H1 (cell line): ENCODE measurements at regions not wholly inside any gene's neighbourhood (a gene's known extent, or its start where the extent isn't known, plus 50 kb on each side); places are given as distances from the start of the nearest gene placed in this dataset.

Source experiments
- CTCF ChIA-PET: fragments of 300-600 bp; sonication (Branson Sonifier 250); formaldehyde crosslinking; loops from one replicate; lab custom pipeline; 2021; ENCODE audit not compliant: partially characterized antibody; lab: Charles Lee
- POLR2A ChIA-PET: fragments of 300-600 bp; sonication (Branson Sonifier 250); formaldehyde crosslinking; loops from one replicate; lab custom pipeline; 2021; ENCODE audit warnings: inconsistent platforms; ENCODE audit not compliant: partially characterized antibody; lab: Charles Lee
- DNase-seq, 2 experiments: peaks; one replicate each; pipeline versions ENCODE4 v3.0.0 to v3.0.0-alpha.2; 2010 to 2022; ENCODE audit warnings: low spot score in 2 of 2, low read depth in 1 of 2, mixed read lengths in 1 of 2
- FAIRE-seq: peaks from 2 replicates; lab custom pipeline; 2011; peaks lifted over from hg19 to GRCh38; lab: Jason Lieb, UNC
- H2AFZ ChIP-seq: 2 replicates; pipeline ENCODE4 v1.8.1; 2012; ENCODE audit warnings: low read length, inconsistent platforms
- H2AK5ac ChIP-seq: 2 replicates; pipeline ENCODE4 v1.6.1; 2013; ENCODE audit warnings: low read depth, low read length
- H2BK120ac ChIP-seq: replicated peaks from 2 replicates; pipeline ENCODE3; 2013; ENCODE audit warnings: low read depth, low read length, inconsistent platforms
- H2BK12ac ChIP-seq: 2 replicates; pipeline ENCODE4 v1.6.1; 2013; ENCODE audit warnings: low read depth, low read length
- H2BK15ac ChIP-seq: 2 replicates; pipeline ENCODE4 v1.6.1; 2013; ENCODE audit warnings: low read length
- H2BK20ac ChIP-seq: 2 replicates; pipeline ENCODE4 v1.6.1; 2013; ENCODE audit warnings: low read length
- H2BK5ac ChIP-seq: 2 replicates; pipeline ENCODE4 v1.6.1; 2013; ENCODE audit warnings: low read depth, low read length
- H3K14ac ChIP-seq: 2 replicates; pipeline ENCODE4 v1.6.1; 2013; ENCODE audit warnings: inconsistent platforms; ENCODE audit not compliant: insufficient read length
- H3K18ac ChIP-seq: 2 replicates; pipeline ENCODE4 v1.6.1; 2013; ENCODE audit warnings: low read length; ENCODE audit errors: extremely low read depth
- H3K23ac ChIP-seq: 2 replicates; pipeline ENCODE4 v1.6.1; 2013; ENCODE audit warnings: inconsistent platforms; ENCODE audit not compliant: insufficient read length
- H3K23me2 ChIP-seq: 2 replicates; pipeline ENCODE4 v1.6.1; 2013; ENCODE audit warnings: low read depth, low read length
- H3K27ac ChIP-seq: 2 replicates; pipeline ENCODE4 v1.6.1; 2011; ENCODE audit warnings: low read depth, low read length, inconsistent platforms
- H3K27me3 ChIP-seq, 4 experiments: replicated peaks in 1 of 4; 1 replicate in 1 of 4; 2 replicates in 3 of 4; pipeline versions ENCODE4 v1.6.1 to v1.8.1; 2011 to 2013; ENCODE audit warnings: low read length in 3 of 4, mild to moderate bottlenecking in 3 of 4, inconsistent platforms in 2 of 4, mixed read lengths in 2 of 4, moderate library complexity in 1 of 4; ENCODE audit not compliant: control insufficient read depth in 3 of 4, insufficient read depth in 3 of 4; ENCODE audit errors: extremely low read depth in 1 of 4
- H3K36me3 ChIP-seq, 4 experiments: 2 replicates each; pipeline versions ENCODE4 v1.6.1 to v1.8.1; 2011 to 2013; ENCODE audit warnings: mild to moderate bottlenecking in 4 of 4, low read length in 3 of 4, moderate library complexity in 2 of 4, control low read depth in 1 of 4, inconsistent platforms in 1 of 4; ENCODE audit not compliant: insufficient read depth in 4 of 4, control insufficient read depth in 2 of 4
- H3K4ac ChIP-seq: replicated peaks from 2 replicates; pipeline ENCODE3; 2013; ENCODE audit warnings: low read length, low read depth, mixed read lengths, inconsistent platforms; ENCODE audit not compliant: insufficient read length
- H3K4me1 ChIP-seq, 4 experiments: replicated peaks in 1 of 4; 1 replicate in 1 of 4; 2 replicates in 3 of 4; pipeline versions ENCODE4 v1.6.1 to v1.8.1; 2011 to 2013; ENCODE audit warnings: low read length in 3 of 4, inconsistent platforms in 2 of 4, mixed read lengths in 1 of 4; ENCODE audit not compliant: insufficient read depth in 4 of 4, control insufficient read depth in 3 of 4
- H3K4me2 ChIP-seq, 2 experiments: 2 replicates each; pipeline versions ENCODE4 v1.6.1 to v1.8.1; 2011 to 2013; ENCODE audit warnings: low read depth in 2 of 2, low read length in 2 of 2, control low read depth in 1 of 2, inconsistent platforms in 1 of 2, mild to moderate bottlenecking in 1 of 2; ENCODE audit not compliant: insufficient read depth in 1 of 2
- H3K4me3 ChIP-seq, 4 experiments: fragments of 200-600, 300-600 bp in 1 of 4; sonication (generic), shearing (Covaris generic), sonication (Bioruptor Twin) in 1 of 4; 2 replicates each; pipeline versions ENCODE4 v1.5.1 to v1.8.1; 2011 to 2016; ENCODE audit warnings: low read length in 4 of 4, low read depth in 3 of 4, control low read depth in 2 of 4, inconsistent platforms in 2 of 4, mild to moderate bottlenecking in 2 of 4, mixed read lengths in 1 of 4, moderate library complexity in 1 of 4; ENCODE audit not compliant: insufficient read depth in 2 of 4; ENCODE audit errors: extremely low read depth in 1 of 4
- H3K56ac ChIP-seq: replicated peaks from 2 replicates; pipeline ENCODE3; 2013; ENCODE audit warnings: low read depth, mild to moderate bottlenecking, mixed read lengths, low read length, inconsistent platforms; ENCODE audit not compliant: insufficient read length
- H3K79me1 ChIP-seq: 2 replicates; pipeline ENCODE4 v1.6.1; 2013; ENCODE audit warnings: low read depth, low read length, control low read depth
- H3K79me2 ChIP-seq, 2 experiments: 2 replicates each; pipeline versions ENCODE4 v1.6.1 to v1.8.1; 2012 to 2013; ENCODE audit warnings: low read length in 2 of 2, mild to moderate bottlenecking in 2 of 2, inconsistent platforms in 1 of 2; ENCODE audit not compliant: insufficient read depth in 2 of 2, control insufficient read depth in 1 of 2
- H3K9ac ChIP-seq, 4 experiments: replicated peaks in 1 of 4; 1 replicate in 1 of 4; 2 replicates in 3 of 4; pipeline versions ENCODE4 v1.6.1 to v1.8.1; 2011 to 2013; ENCODE audit warnings: low read depth in 3 of 4, low read length in 3 of 4, control low read depth in 2 of 4, mild to moderate bottlenecking in 2 of 4, moderate library complexity in 2 of 4, inconsistent platforms in 1 of 4; ENCODE audit errors: extremely low read depth in 1 of 4
- H3K9me3 ChIP-seq, 2 experiments: 2 replicates each; pipeline versions ENCODE4 v1.6.1 to v1.8.1; 2012 to 2013; ENCODE audit warnings: mild to moderate bottlenecking in 2 of 2, moderate library complexity in 2 of 2, control low read depth in 1 of 2, inconsistent platforms in 1 of 2, low read depth in 1 of 2, low read length in 1 of 2, mixed read lengths in 1 of 2; ENCODE audit not compliant: insufficient read depth in 2 of 2
- H4K20me1 ChIP-seq, 2 experiments: replicated peaks in 1 of 2; 2 replicates each; pipeline versions ENCODE3 to v1.8.1; 2011 to 2013; ENCODE audit warnings: inconsistent platforms in 2 of 2, low read length in 2 of 2, mild to moderate bottlenecking in 1 of 2; ENCODE audit not compliant: insufficient read depth in 2 of 2, control insufficient read depth in 1 of 2
- H4K5ac ChIP-seq: 2 replicates; pipeline ENCODE4 v1.6.1; 2013; ENCODE audit warnings: low read length, low read depth, mixed read lengths, inconsistent platforms; ENCODE audit not compliant: insufficient read length
- H4K8ac ChIP-seq: 2 replicates; pipeline ENCODE4 v1.8.0; 2013; ENCODE audit warnings: mild to moderate bottlenecking, moderate library complexity, low read length, inconsistent platforms; ENCODE audit not compliant: insufficient read depth; ENCODE audit errors: extremely low read depth
- H4K91ac ChIP-seq: replicated peaks from 2 replicates; pipeline ENCODE3; 2013; ENCODE audit warnings: low read length, mixed read lengths, inconsistent platforms; ENCODE audit not compliant: insufficient read length
- SP4 ChIP-seq: IDR thresholded peaks from 2 replicates; pipeline ENCODE4 v1.6.1; 2012; ENCODE audit warnings: low read length, inconsistent platforms
- WGBS, 2 experiments: shearing (Covaris generic) in 1 of 2; methylation state at CpG; one replicate each; pipeline versions ENCODE4 v1.1.6 to v1.1.7; 2013 to 2015; ENCODE audit warnings: low lambda C conversion rate in 2 of 2, mixed read lengths in 2 of 2, inconsistent platforms in 1 of 2, low coverage in 1 of 2, missing lambda C conversion rate in 1 of 2; ENCODE audit not compliant: insufficient replicate concordance in 2 of 2, insufficient coverage in 1 of 2, insufficient read length in 1 of 2; ENCODE audit errors: extremely low coverage in 1 of 2, missing lambda C conversion rate in 1 of 2; 5-methylcytosine and 5-hydroxymethylcytosine counted together

GRCh38 chrX:7709845-7710244, 133.1 kb upstream of the VCX start:
- POLR2A ChIA-PET = no interaction called here
- TF ChIP-seq SP4 = no peak
- Histone ChIP-seq H2BK120ac (no peak overlapping the region), H2BK15ac (no peak overlapping the region), H2AK5ac (no peak overlapping the region), H4K8ac (no peak overlapping the region), H3K56ac (no peak overlapping the region), H3K79me2 (no peaks in the 10 kb centered on the region), H3K14ac (no peak overlapping the region), H2BK5ac (no peak overlapping the region), H3K23me2 (no peaks in the 10 kb centered on the region), H3K9me3 (no peaks in the 10 kb centered on the region), H4K20me1 (no peaks in the 10 kb centered on the region), H3K4ac (no peak overlapping the region), H3K4me1 (no peaks in the 10 kb centered on the region), H3K27me3 (no peaks in the 10 kb centered on the region), H4K91ac (no peak overlapping the region), H4K5ac (no peak overlapping the region), H3K18ac (no peak overlapping the region), H3K36me3 (no peaks in the 10 kb centered on the region), H3K9ac (no peak overlapping the region), H3K27ac (no peak overlapping the region), H3K4me3 (no peak overlapping the region), H3K4me2 (no peak overlapping the region), H3K79me1 (no peaks in the 10 kb centered on the region), H2AFZ (no peak overlapping the region), H3K23ac (no peak overlapping the region), H2BK12ac (no peak overlapping the region), H2BK20ac (no peak overlapping the region)
- no peak for DNase-seq
- CTCF ChIA-PET = interaction anchor here (0.7 kb wide), 1 partner anchor 479 kb away, joined by 3 read pairs; no protein-coding TSS in a partner anchor
- 100% methylated on average over 4 of the region's 4 CpGs; no CpG with 5 or more reads in 1 of the 2 experiments for WGBS, 2 experiments
- no peak for FAIRE-seq
